ENCODE measurements at regions not wholly inside any gene's neighbourhood (a gene's known extent, or its start where the extent isn't known, plus 50 kb on each side); places are given as distances from the start of the nearest gene placed in this dataset.
"Not testable (repeated sequence)": the region's sequence is repeated elsewhere in the genome, so short reads cannot be mapped to it uniquely, and the experiment has no call there.

- Histone ChIP-seq H3K4me1 (ENCODE audit: control insufficient read depth, insufficient read depth, low read length) (peaks cover 20% of the 10 kb centered on the region), H3K27me3 (ENCODE audit: control insufficient read depth, insufficient read depth, low read length) (peaks cover 21% of the 10 kb centered on the region), H3K4me3 (ENCODE audit: low read length) (no peak overlapping the region), H3K9ac (ENCODE audit: low read depth, low read length) (no peak overlapping the region), H3K36me3 (ENCODE audit: insufficient read depth, low read length) (no peaks in the 10 kb centered on the region), H3K9me3 (replicated peaks; ENCODE audit: low read length) (no peaks in the 10 kb centered on the region), H3K4me2 (ENCODE audit: low read length) (no peak overlapping the region)
Observed at GRCh38 chr15:69757186-69757585, 304.6 kb downstream of the RPLP1 start.

GRCh38 chr15:69758291-69758771 is 305.7 kb downstream of the RPLP1 start:
- Histone ChIP-seq H3K9ac (ENCODE audit: low read depth, low read length) (no peak overlapping the region), H3K27me3 (ENCODE audit: control insufficient read depth, insufficient read depth, low read length) (peaks cover 25% of the 10 kb centered on the region), H3K36me3 (ENCODE audit: insufficient read depth, low read length) (no peaks in the 10 kb centered on the region), H3K4me3 (ENCODE audit: low read length) (no peak overlapping the region), H3K4me2 (ENCODE audit: low read length) (no peak overlapping the region), H3K9me3 (replicated peaks; ENCODE audit: low read length) (no peaks in the 10 kb centered on the region), H3K4me1 (ENCODE audit: control insufficient read depth, insufficient read depth, low read length) (peaks cover 20% of the 10 kb centered on the region)

GRCh38 chr15:69758810-69759790 is 306.5 kb downstream of the RPLP1 start:
- H3K4me1 ChIP-seq (ENCODE audit: control insufficient read depth, insufficient read depth, low read length), result peaks cover 20% of the 10 kb centered on the region

GRCh38 chr15:69760258-69760845 is 307.7 kb downstream of the RPLP1 start:
- Histone ChIP-seq H3K27me3 (ENCODE audit: control insufficient read depth, insufficient read depth, low read length) (peaks cover 35% of the 10 kb centered on the region), H3K9me3 (replicated peaks; ENCODE audit: low read length) (no peaks in the 10 kb centered on the region), H3K4me3 (ENCODE audit: low read length) (no peak overlapping the region), H3K4me1 (ENCODE audit: control insufficient read depth, insufficient read depth, low read length) (peaks cover 20% of the 10 kb centered on the region), H3K36me3 (ENCODE audit: insufficient read depth, low read length) (no peaks in the 10 kb centered on the region), H3K4me2 (ENCODE audit: low read length) (peak overlapping the region; percentile 32), H3K9ac (ENCODE audit: low read depth, low read length) (peak overlapping the region; percentile 9)

More at GRCh38 chr15:69758810-69759790, 306.5 kb downstream of the RPLP1 start:
- Histone ChIP-seq H3K9ac (ENCODE audit: low read depth, low read length) (no peak overlapping the region), H3K4me2 (ENCODE audit: low read length) (no peak overlapping the region), H3K27me3 (ENCODE audit: control insufficient read depth, insufficient read depth, low read length) (peaks cover 32% of the 10 kb centered on the region), H3K36me3 (ENCODE audit: insufficient read depth, low read length) (no peaks in the 10 kb centered on the region), H3K9me3 (replicated peaks; ENCODE audit: low read length) (no peaks in the 10 kb centered on the region), H3K4me3 (ENCODE audit: low read length) (no peak overlapping the region)

- no peaks in the 10 kb centered on the region for H3K9me3 ChIP-seq (replicated peaks; ENCODE audit: low read length)
Observed at GRCh38 chr15:69760890-69761568, 308.4 kb downstream of the RPLP1 start.

GRCh38 chr15:69762373-69763148 is 309.9 kb downstream of the RPLP1 start:
- Histone ChIP-seq H3K4me2 (ENCODE audit: low read length) (no peak overlapping the region), H3K27me3 (ENCODE audit: control insufficient read depth, insufficient read depth, low read length) (peaks cover 42% of the 10 kb centered on the region), H3K36me3 (ENCODE audit: insufficient read depth, low read length) (no peaks in the 10 kb centered on the region), H3K9me3 (replicated peaks; ENCODE audit: low read length) (no peaks in the 10 kb centered on the region), H3K9ac (ENCODE audit: low read depth, low read length) (no peak overlapping the region), H3K4me1 (ENCODE audit: control insufficient read depth, insufficient read depth, low read length) (peaks cover 20% of the 10 kb centered on the region), H3K4me3 (ENCODE audit: low read length) (no peak overlapping the region)

More at GRCh38 chr15:69760890-69761568, 308.4 kb downstream of the RPLP1 start:
- Histone ChIP-seq H3K4me3 (ENCODE audit: low read length) (no peak overlapping the region), H3K27me3 (ENCODE audit: control insufficient read depth, insufficient read depth, low read length) (peaks cover 42% of the 10 kb centered on the region), H3K9ac (ENCODE audit: low read depth, low read length) (peak overlapping the region; percentile 9), H3K36me3 (ENCODE audit: insufficient read depth, low read length) (no peaks in the 10 kb centered on the region), H3K4me1 (ENCODE audit: control insufficient read depth, insufficient read depth, low read length) (peaks cover 20% of the 10 kb centered on the region), H3K4me2 (ENCODE audit: low read length) (peak overlapping the region; percentile 10)

- peaks cover 20% of the 10 kb centered on the region for H3K4me1 ChIP-seq (ENCODE audit: control insufficient read depth, insufficient read depth, low read length)
- no peak overlapping the region for H3K4me3 ChIP-seq (ENCODE audit: low read length)
- no peak overlapping the region for H3K9ac ChIP-seq (ENCODE audit: low read depth, low read length)
- H3K9me3 ChIP-seq (replicated peaks; ENCODE audit: low read length), result no peaks in the 10 kb centered on the region
- H3K27me3 ChIP-seq (ENCODE audit: control insufficient read depth, insufficient read depth, low read length), result peaks cover 49% of the 10 kb centered on the region
- H3K36me3 ChIP-seq (ENCODE audit: insufficient read depth, low read length), result no peaks in the 10 kb centered on the region
- no peak overlapping the region for H3K4me2 ChIP-seq (ENCODE audit: low read length)
Observed at GRCh38 chr15:69763831-69764230, 311.2 kb downstream of the RPLP1 start.

- peaks cover 6% of the 10 kb centered on the region for H3K4me1 ChIP-seq (ENCODE audit: control insufficient read depth, insufficient read depth, low read length)
- H3K27me3 ChIP-seq (ENCODE audit: control insufficient read depth, insufficient read depth, low read length), result peaks cover 49% of the 10 kb centered on the region
- no peaks in the 10 kb centered on the region for H3K36me3 ChIP-seq (ENCODE audit: insufficient read depth, low read length)
- H3K4me2 ChIP-seq (ENCODE audit: low read length), result no peak overlapping the region
- H3K9ac ChIP-seq (ENCODE audit: low read depth, low read length), result no peak overlapping the region
- H3K9me3 ChIP-seq (replicated peaks; ENCODE audit: low read length), result no peaks in the 10 kb centered on the region
- no peak overlapping the region for H3K4me3 ChIP-seq (ENCODE audit: low read length)
Observed at GRCh38 chr15:69766156-69766555, 313.5 kb downstream of the RPLP1 start.

DNA sequence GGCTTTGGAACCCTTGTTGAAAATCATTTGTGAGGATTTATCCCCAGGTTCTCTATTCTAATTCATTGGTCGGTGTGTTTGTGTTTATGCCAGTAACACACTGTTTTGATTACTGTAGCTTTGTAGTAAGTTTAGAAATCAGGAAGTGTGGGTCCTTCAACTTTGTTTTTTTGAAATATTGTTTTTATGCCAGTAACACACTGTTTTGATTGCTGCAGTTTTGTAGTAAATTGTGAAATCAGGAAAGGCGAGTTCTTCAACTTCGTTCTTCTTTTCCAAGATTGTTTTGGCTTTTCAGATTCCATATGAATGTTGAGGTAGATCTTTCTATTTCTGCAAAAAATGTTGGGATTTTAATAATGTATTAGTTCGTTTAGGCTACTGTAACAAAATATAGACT is 314.6 kb downstream of the RPLP1 start:
- H3K36me3 ChIP-seq (ENCODE audit: insufficient read depth, low read length), result no peaks in the 10 kb centered on the region
- H3K27me3 ChIP-seq (ENCODE audit: control insufficient read depth, insufficient read depth, low read length), result peaks cover 49% of the 10 kb centered on the region
- H3K4me3 ChIP-seq (ENCODE audit: low read length), result no peak overlapping the region
- no peaks in the 10 kb centered on the region for H3K4me1 ChIP-seq (ENCODE audit: control insufficient read depth, insufficient read depth, low read length)
- H3K9me3 ChIP-seq (replicated peaks; ENCODE audit: low read length), result no peaks in the 10 kb centered on the region
- H3K4me2 ChIP-seq (ENCODE audit: low read length), result no peak overlapping the region
- no peak overlapping the region for H3K9ac ChIP-seq (ENCODE audit: low read depth, low read length)

DNA sequence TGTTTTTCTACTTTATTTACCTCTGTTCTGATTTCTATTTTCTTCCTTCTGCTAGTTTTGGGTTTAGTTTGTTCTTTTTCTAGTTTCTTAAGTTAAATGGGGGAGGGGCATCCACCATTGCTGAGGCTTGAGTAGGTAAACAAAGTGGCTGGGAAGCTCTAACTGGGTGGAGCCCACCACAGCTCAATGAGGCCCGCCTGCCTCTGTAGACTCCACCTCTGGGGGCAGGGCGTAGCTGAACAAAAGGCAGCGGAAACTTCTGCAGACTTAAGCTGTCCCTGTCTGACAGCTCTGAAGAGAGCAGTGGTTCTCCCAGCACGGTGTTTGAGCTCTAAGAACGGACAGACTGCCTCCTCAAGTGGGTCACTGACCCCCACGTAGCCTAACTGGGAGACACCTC is 316.7 kb downstream of the RPLP1 start:
- H3K9ac ChIP-seq (ENCODE audit: low read depth, low read length); H3K4me3 ChIP-seq (ENCODE audit: low read length); H3K36me3 ChIP-seq (ENCODE audit: insufficient read depth, low read length); H3K9me3 ChIP-seq (replicated peaks; ENCODE audit: low read length); H3K4me1 ChIP-seq (ENCODE audit: control insufficient read depth, insufficient read depth, low read length); H3K4me2 ChIP-seq (ENCODE audit: low read length): not testable (repeated sequence)
- peaks cover 29% of the 10 kb centered on the region for H3K27me3 ChIP-seq (ENCODE audit: control insufficient read depth, insufficient read depth, low read length)

- H3K4me3 ChIP-seq (ENCODE audit: low read length); H3K9ac ChIP-seq (ENCODE audit: low read depth, low read length); H3K9me3 ChIP-seq (replicated peaks; ENCODE audit: low read length); H3K4me2 ChIP-seq (ENCODE audit: low read length); H3K4me1 ChIP-seq (ENCODE audit: control insufficient read depth, insufficient read depth, low read length); H3K36me3 ChIP-seq (ENCODE audit: insufficient read depth, low read length): not testable (repeated sequence)
- H3K27me3 ChIP-seq (ENCODE audit: control insufficient read depth, insufficient read depth, low read length), result peaks cover 21% of the 10 kb centered on the region
Observed at GRCh38 chr15:69774258-69774657, 321.6 kb downstream of the RPLP1 start.
